GM12865 (cell line): ENCODE measurements at regions not wholly inside any gene's neighbourhood (a gene's known extent, or its start where the extent isn't known, plus 50 kb on each side); places are given as distances from the start of the nearest gene placed in this dataset.

Experiments used
- DNase-seq: peaks from one replicate; pipeline ENCODE4 v3.0.0; 2010; ENCODE audit warnings: low read depth
- H3K4me3 ChIP-seq: 2 replicates; pipeline ENCODE4 v1.5.1; 2011; ENCODE audit warnings: mild to moderate bottlenecking, low read depth, low read length, control low read depth
- TF ChIP-seq, protein P1 (sequence below): IDR thresholded peaks from 2 replicates; pipeline ENCODE4 v1.5.1; 2011; ENCODE audit warnings: low read length, control low read depth, low read depth, inconsistent platforms; ENCODE audit not compliant: insufficient read depth; ENCODE audit errors: missing control alignments

- TF ChIP-seq, protein P1, sequence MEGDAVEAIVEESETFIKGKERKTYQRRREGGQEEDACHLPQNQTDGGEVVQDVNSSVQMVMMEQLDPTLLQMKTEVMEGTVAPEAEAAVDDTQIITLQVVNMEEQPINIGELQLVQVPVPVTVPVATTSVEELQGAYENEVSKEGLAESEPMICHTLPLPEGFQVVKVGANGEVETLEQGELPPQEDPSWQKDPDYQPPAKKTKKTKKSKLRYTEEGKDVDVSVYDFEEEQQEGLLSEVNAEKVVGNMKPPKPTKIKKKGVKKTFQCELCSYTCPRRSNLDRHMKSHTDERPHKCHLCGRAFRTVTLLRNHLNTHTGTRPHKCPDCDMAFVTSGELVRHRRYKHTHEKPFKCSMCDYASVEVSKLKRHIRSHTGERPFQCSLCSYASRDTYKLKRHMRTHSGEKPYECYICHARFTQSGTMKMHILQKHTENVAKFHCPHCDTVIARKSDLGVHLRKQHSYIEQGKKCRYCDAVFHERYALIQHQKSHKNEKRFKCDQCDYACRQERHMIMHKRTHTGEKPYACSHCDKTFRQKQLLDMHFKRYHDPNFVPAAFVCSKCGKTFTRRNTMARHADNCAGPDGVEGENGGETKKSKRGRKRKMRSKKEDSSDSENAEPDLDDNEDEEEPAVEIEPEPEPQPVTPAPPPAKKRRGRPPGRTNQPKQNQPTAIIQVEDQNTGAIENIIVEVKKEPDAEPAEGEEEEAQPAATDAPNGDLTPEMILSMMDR: no peak
- no peak overlapping the region for H3K4me3 ChIP-seq
- no peak for DNase-seq
Observed at GRCh38 chr1:231108516-231109302, 53.1 kb upstream of the TRIM67 start.

- no peak for DNase-seq
- TF ChIP-seq, protein P1: no peak
- no peak overlapping the region for H3K4me3 ChIP-seq
Observed at GRCh38 chr1:231107600-231108326, 54.1 kb upstream of the TRIM67 start.

GRCh38 chr1:231107151-231107550 lies 54.7 kb upstream of the TRIM67 start:
- TF ChIP-seq, protein P1: no peak
- H3K4me3 ChIP-seq: no peak overlapping the region
- DNase-seq: no peak

DNA sequence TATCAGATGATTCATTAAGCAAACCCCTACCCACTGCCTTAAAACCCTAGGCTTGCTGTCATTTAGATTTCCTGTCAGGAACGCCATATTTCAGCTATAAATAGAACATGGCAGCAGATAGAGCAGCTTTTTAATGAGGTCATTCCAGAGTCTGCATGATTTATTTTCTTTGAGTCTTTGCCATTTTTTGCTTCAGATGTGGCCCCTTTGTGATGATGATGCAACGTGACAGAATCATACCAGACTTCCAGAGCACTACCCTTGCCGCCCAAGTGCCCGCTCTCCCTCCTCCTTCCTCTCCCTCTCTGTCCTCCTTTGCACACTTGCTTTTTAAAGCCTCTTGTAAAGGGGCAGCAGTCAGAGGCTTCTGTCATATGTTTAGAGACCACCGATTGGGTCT lies 55.5 kb upstream of the TRIM67 start:
- H3K4me3 ChIP-seq: no peak overlapping the region
- TF ChIP-seq, protein P1: no peak
- DNase-seq: no peak

GRCh38 chr1:231104917-231105316 lies 56.9 kb upstream of the TRIM67 start:
- H3K4me3 ChIP-seq: no peak overlapping the region
- TF ChIP-seq, protein P1: no peak
- DNase-seq: no peak

DNA sequence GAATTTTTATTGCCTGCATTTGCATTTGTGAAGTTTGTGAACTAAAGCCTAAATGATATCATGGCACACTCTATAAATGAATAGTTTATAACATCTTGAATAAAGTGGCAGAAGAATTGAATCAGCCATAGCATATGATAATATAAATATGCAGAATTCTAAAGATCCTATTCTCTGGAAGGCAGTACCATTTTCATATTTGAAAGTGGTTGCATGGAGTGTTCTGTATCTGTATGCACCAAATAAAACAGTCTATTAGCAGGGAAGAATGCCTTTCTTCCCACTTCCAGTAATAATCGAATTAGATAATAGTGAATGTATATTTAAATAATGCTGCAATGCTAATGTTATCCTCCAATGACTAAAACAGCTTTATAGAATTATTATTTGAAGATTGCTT lies 57.9 kb upstream of the TRIM67 start:
- TF ChIP-seq, protein P1: no peak
- H3K4me3 ChIP-seq: no peak overlapping the region
- DNase-seq: no peak
